HepG2 (cell line): ENCODE measurements at regions not wholly inside any gene's neighbourhood (a gene's known extent, or its start where the extent isn't known, plus 50 kb on each side); places are given as distances from the start of the nearest gene placed in this dataset.

ENCODE experiments used
- ATAC-seq: fragments of 200-7000 bp; cut with Tn5 transposase; 3 replicates; pipeline ENCODE4 v1.9.1; 2020; ENCODE audit warnings: mild to moderate bottlenecking, moderate library complexity
- BruUV-seq: library from RNA; stranded (reverse); fragments of 400-500 nt; replicated peaks from 2 replicates; lab custom pipeline; 2021; lab: Mats Ljungman, UMichigan
- CTCF ChIA-PET: fragments of 300-600 bp; formaldehyde crosslinking; extraction: SDS; loops from one replicate; lab custom pipeline; 2021; ENCODE audit warnings: low total read pairs, inconsistent platforms, low intra/inter-chr PET ratio; lab: Yijun Ruan, JAX
- POLR2A ChIA-PET: fragments of 350-600 bp; sonication (Branson Sonifier 250); formaldehyde crosslinking; loops from one replicate; lab custom pipeline; 2020; ENCODE audit warnings: antibody characterized with exemption, inconsistent platforms; lab: Yijun Ruan, JAX
- DNase-seq: peaks from one replicate; pipeline ENCODE4 v3.0.0-alpha.2; 2015; ENCODE audit warnings: low spot score
- FAIRE-seq: peaks from 3 replicates; lab custom pipeline; 2011; peaks lifted over from hg19 to GRCh38; lab: Jason Lieb, UNC
- H2AFZ ChIP-seq: one replicate; pipeline ENCODE4 v1.6.1; 2011; ENCODE audit warnings: low read length, inconsistent platforms
- H3K27ac ChIP-seq: fragments of 300-600 bp; 3 replicates; pipeline ENCODE4 v1.8.0; 2011; ENCODE audit warnings: mixed run types, mild to moderate bottlenecking, mixed read lengths, low read length, inconsistent platforms; ENCODE audit not compliant: insufficient read depth; ENCODE audit errors: extremely low read length
- H3K27me3 ChIP-seq, 2 experiments: fragments of 200-600 bp in 1 of 2; 2 replicates in 1 of 2; 3 replicates in 1 of 2; pipeline versions ENCODE4 v1.6.0 to v1.8.0; 2011; ENCODE audit warnings: low read length in 2 of 2, mild to moderate bottlenecking in 2 of 2, moderate library complexity in 2 of 2, inconsistent platforms in 1 of 2; ENCODE audit not compliant: insufficient read depth in 2 of 2, control insufficient read depth in 1 of 2
- H3K36me3 ChIP-seq, 2 experiments: fragments of 200-600 bp in 1 of 2; replicated peaks in 1 of 2; 2 replicates in 1 of 2; 3 replicates in 1 of 2; pipeline versions ENCODE4 v1.5.1 to v1.8.0; 2011; ENCODE audit warnings: low read length in 2 of 2, inconsistent platforms in 1 of 2; ENCODE audit not compliant: insufficient read depth in 2 of 2, control insufficient read depth in 1 of 2
- H3K4me1 ChIP-seq: 2 replicates; pipeline ENCODE4 v1.5.1; 2012; ENCODE audit warnings: low read length, inconsistent platforms; ENCODE audit not compliant: insufficient read depth
- H3K4me2 ChIP-seq: 2 replicates; pipeline ENCODE4 v1.6.0; 2011; ENCODE audit warnings: low read depth, low read length, inconsistent platforms
- H3K4me3 ChIP-seq, 3 experiments: fragments of 200-600 bp in 1 of 3; sonication (generic), shearing (Covaris generic) in 1 of 3; replicated peaks in 1 of 3; 2 replicates each; pipeline ENCODE4 v1.5.1; 2011 to 2016; ENCODE audit warnings: low read length in 3 of 3, inconsistent platforms in 2 of 3, low read depth in 2 of 3, mild to moderate bottlenecking in 2 of 3, control low read depth in 1 of 3, mixed read lengths in 1 of 3; ENCODE audit not compliant: insufficient read depth in 1 of 3
- H3K79me2 ChIP-seq: one replicate; pipeline ENCODE4 v1.6.1; 2011; ENCODE audit warnings: low read length, inconsistent platforms; ENCODE audit not compliant: insufficient read depth
- H3K9ac ChIP-seq: 2 replicates; pipeline ENCODE4 v1.6.0; 2011; ENCODE audit warnings: mild to moderate bottlenecking, low read depth, low read length, inconsistent platforms; ENCODE audit not compliant: insufficient read depth
- H3K9me3 ChIP-seq: 2 replicates; pipeline ENCODE4 v1.5.1; 2012; ENCODE audit warnings: mild to moderate bottlenecking, low read length
- H4K20me1 ChIP-seq: 2 replicates; pipeline ENCODE4 v1.6.0; 2011; ENCODE audit warnings: inconsistent platforms, mild to moderate bottlenecking, low read length, moderate library complexity; ENCODE audit not compliant: insufficient read depth
- ERF ChIP-seq: IDR thresholded peaks from 2 replicates; pipeline ENCODE4 v1.6.1; 2018; ENCODE audit warnings: missing biosample characterization, missing genetic modification reagents
- FOXA3 ChIP-seq: IDR thresholded peaks from 2 replicates; pipeline ENCODE4 v1.6.1; 2016; ENCODE audit warnings: missing genetic modification reagents, missing compliant biosample characterization
- FOXO1 ChIP-seq: sonication (generic); formaldehyde crosslinking; IDR thresholded peaks from 2 replicates; pipeline ENCODE4 v1.4.0; 2020; ENCODE audit warnings: missing genetic modification reagents
- HMG20B ChIP-seq: conservative IDR thresholded peaks from 2 replicates; pipeline ENCODE4 v1.6.1; 2016; ENCODE audit warnings: missing genetic modification reagents, missing compliant biosample characterization
- JUNB ChIP-seq: sonication (generic); formaldehyde crosslinking; IDR thresholded peaks from 2 replicates; pipeline ENCODE4 v1.8.0; 2022; ENCODE audit warnings: missing genetic modification reagents, mild to moderate bottlenecking, borderline replicate concordance
- KLF12 ChIP-seq: sonication (generic); formaldehyde crosslinking; IDR thresholded peaks from 2 replicates; pipeline ENCODE4 v1.4.0; 2020; ENCODE audit warnings: missing genetic modification reagents, borderline replicate concordance
- MZF1 ChIP-seq: sonication (generic); formaldehyde crosslinking; IDR thresholded peaks from 2 replicates; pipeline ENCODE4 v1.8.1; 2023; ENCODE audit warnings: mild to moderate bottlenecking, missing genetic modification reagents, borderline replicate concordance
- NRL ChIP-seq: sonication (generic); formaldehyde crosslinking; IDR thresholded peaks from 2 replicates; pipeline ENCODE4 v1.5.0; 2020; ENCODE audit warnings: missing genetic modification reagents, mild to moderate bottlenecking, moderate library complexity, borderline replicate concordance
- SAP130 ChIP-seq: IDR thresholded peaks from 2 replicates; pipeline ENCODE4 v1.6.1; 2016; ENCODE audit warnings: low read depth
- ZKSCAN1 ChIP-seq: fragments of 150-350 bp; IDR thresholded peaks from 2 replicates; pipeline ENCODE4 v1.6.1; 2014; ENCODE audit warnings: low read length
- ZNF563 ChIP-seq: sonication (generic); formaldehyde crosslinking; IDR thresholded peaks from 2 replicates; pipeline ENCODE4 v1.8.0; 2022; ENCODE audit warnings: mild to moderate bottlenecking, moderate library complexity, missing genetic modification reagents
- ZNF792 ChIP-seq: IDR thresholded peaks from 2 replicates; pipeline ENCODE4 v1.6.1; 2016
- WGBS: methylation state at CpG from one replicate; pipeline ENCODE4 v1.1.6; 2017; ENCODE audit warnings: low lambda C conversion rate; 5-methylcytosine and 5-hydroxymethylcytosine counted together
- in situ Hi-C: cut with HindIII; loops from 2 replicates; pipeline ENCODE4 v1.10.0; 2017; ENCODE audit warnings: low pct_unique_long_range_greater_than_20kb; ENCODE audit not compliant: extremely low pct_ligation_motif_present
- intact Hi-C: fragments of 100-400 bp; cut with micrococcal nuclease; formaldehyde crosslinking; loops from one replicate; pipeline ENCODE4 v1.10.0; 2022; ENCODE audit not compliant: unreplicated experiment
- TF ChIP-seq, protein P1 (sequence below): fragments of 450-650 bp; IDR thresholded peaks from 2 replicates; pipeline ENCODE4 v1.6.1; 2017
- TF ChIP-seq, protein P2 (sequence below): sonication (generic); formaldehyde crosslinking; IDR thresholded peaks from 2 replicates; pipeline ENCODE4 v1.8.1; 2022; ENCODE audit warnings: mild to moderate bottlenecking, missing genetic modification reagents
- TF ChIP-seq, protein P3 (sequence below): sonication (generic); formaldehyde crosslinking; IDR thresholded peaks from 2 replicates; pipeline ENCODE4 v1.4.0; 2020; ENCODE audit warnings: missing genetic modification reagents

DNA sequence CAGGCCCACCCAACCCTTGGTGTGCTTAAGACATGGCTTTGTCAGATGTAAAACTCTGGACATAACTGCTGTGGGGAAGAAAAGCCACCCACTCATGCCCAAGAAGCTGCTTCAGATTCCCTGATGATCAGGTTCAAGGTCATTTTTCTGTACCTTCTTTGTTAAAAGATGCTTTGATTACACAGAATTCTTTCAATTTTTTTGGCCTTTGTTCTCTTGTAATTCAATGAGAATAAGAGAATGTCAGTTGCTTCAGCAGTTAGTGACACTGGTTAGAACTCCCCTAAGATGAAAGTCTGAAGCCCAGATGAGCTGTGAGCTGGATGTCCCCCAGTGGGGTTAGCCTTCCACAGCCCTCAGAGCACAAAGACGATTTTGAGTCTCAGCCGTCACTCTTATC is 152.7 kb downstream of the CHRM3 start:
- Histone ChIP-seq H3K4me1 (no peaks in the 10 kb centered on the region), H3K4me3 (no peak overlapping the region), H2AFZ (no peak overlapping the region), H3K4me2 (no peak overlapping the region), H3K9me3 (peaks cover 72% of the 10 kb centered on the region), H3K27me3 (no peaks in the 10 kb centered on the region), H3K9ac (no peak overlapping the region), H3K36me3 (no peaks in the 10 kb centered on the region), H3K79me2 (no peaks in the 10 kb centered on the region), H4K20me1 (no peaks in the 10 kb centered on the region), H3K27ac (no peak overlapping the region)
- WGBS: 11% methylated on average over 2 of the region's 2 CpGs
- CTCF ChIA-PET: no interaction called here
- FAIRE-seq: no peak
- in situ Hi-C loops: no loop called here
- no peak for ATAC-seq
- TF ChIP-seq KLF12: no peak
- TF ChIP-seq, protein P1, sequence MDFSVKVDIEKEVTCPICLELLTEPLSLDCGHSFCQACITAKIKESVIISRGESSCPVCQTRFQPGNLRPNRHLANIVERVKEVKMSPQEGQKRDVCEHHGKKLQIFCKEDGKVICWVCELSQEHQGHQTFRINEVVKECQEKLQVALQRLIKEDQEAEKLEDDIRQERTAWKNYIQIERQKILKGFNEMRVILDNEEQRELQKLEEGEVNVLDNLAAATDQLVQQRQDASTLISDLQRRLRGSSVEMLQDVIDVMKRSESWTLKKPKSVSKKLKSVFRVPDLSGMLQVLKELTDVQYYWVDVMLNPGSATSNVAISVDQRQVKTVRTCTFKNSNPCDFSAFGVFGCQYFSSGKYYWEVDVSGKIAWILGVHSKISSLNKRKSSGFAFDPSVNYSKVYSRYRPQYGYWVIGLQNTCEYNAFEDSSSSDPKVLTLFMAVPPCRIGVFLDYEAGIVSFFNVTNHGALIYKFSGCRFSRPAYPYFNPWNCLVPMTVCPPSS: no peak
- TF ChIP-seq JUNB (CRISPR knock-in tag): no peak
- TF ChIP-seq SAP130 (CRISPR knock-in tag): no peak
- TF ChIP-seq MZF1 (CRISPR knock-in tag): no peak
- no peak for TF ChIP-seq FOXO1 (CRISPR knock-in tag)
- no peak for TF ChIP-seq HMG20B (CRISPR knock-in tag)
- no peak for TF ChIP-seq NRL
- TF ChIP-seq ERF (CRISPR knock-in tag): no peak
- TF ChIP-seq ZNF563 (CRISPR knock-in tag): no peak
- no TSS peak for BruUV-seq
- POLR2A ChIA-PET: no interaction called here
- intact Hi-C loops: no loop called here
- no peak for DNase-seq

DNA sequence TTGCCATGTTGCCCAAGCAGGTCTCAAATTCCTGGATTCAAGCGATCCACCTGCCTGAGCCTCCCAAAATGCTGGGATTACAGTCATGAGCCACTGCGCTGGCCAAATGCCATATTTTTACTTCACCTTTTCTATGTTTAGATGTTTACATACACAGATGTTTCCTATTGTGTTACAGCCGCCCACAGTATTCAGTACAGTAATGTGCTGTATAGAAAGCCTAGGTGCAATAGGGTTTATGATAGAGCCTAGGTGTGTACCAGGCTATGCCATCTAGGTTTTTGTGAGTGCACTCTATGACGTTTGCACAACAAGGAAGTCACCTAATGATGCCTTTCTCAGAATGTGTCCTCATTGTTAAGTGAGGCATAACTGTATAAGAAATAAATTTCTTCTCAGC is 153.4 kb downstream of the CHRM3 start:
- WGBS: 23% methylated on average over 4 of the region's 4 CpGs
- Histone ChIP-seq H3K4me2 (no peak overlapping the region), H3K4me1 (no peaks in the 10 kb centered on the region), H3K9me3 (peaks cover 74% of the 10 kb centered on the region), H3K79me2 (no peaks in the 10 kb centered on the region), H3K36me3 (no peaks in the 10 kb centered on the region), H2AFZ (no peak overlapping the region), H3K27ac (no peak overlapping the region), H3K4me3 (no peak overlapping the region), H3K27me3 (no peaks in the 10 kb centered on the region), H3K9ac (no peak overlapping the region), H4K20me1 (no peaks in the 10 kb centered on the region)
- ChIA-PET POLR2A (no interaction called here), CTCF (no interaction called here)
- ATAC-seq: no peak
- no peak for DNase-seq
- intact Hi-C loops (no loop called here), in situ Hi-C loops (no loop called here)
- no peak for FAIRE-seq
- BruUV-seq: no TSS peak
- TF ChIP-seq, protein P2, sequence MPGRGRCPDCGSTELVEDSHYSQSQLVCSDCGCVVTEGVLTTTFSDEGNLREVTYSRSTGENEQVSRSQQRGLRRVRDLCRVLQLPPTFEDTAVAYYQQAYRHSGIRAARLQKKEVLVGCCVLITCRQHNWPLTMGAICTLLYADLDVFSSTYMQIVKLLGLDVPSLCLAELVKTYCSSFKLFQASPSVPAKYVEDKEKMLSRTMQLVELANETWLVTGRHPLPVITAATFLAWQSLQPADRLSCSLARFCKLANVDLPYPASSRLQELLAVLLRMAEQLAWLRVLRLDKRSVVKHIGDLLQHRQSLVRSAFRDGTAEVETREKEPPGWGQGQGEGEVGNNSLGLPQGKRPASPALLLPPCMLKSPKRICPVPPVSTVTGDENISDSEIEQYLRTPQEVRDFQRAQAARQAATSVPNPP (CRISPR knock-in tag): no peak
- TF ChIP-seq, protein P3, sequence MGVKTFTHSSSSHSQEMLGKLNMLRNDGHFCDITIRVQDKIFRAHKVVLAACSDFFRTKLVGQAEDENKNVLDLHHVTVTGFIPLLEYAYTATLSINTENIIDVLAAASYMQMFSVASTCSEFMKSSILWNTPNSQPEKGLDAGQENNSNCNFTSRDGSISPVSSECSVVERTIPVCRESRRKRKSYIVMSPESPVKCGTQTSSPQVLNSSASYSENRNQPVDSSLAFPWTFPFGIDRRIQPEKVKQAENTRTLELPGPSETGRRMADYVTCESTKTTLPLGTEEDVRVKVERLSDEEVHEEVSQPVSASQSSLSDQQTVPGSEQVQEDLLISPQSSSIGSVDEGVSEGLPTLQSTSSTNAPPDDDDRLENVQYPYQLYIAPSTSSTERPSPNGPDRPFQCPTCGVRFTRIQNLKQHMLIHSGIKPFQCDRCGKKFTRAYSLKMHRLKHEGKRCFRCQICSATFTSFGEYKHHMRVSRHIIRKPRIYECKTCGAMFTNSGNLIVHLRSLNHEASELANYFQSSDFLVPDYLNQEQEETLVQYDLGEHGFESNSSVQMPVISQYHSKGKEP (CRISPR knock-in tag): no peak
- TF ChIP-seq FOXA3 (CRISPR knock-in tag) (no peak), ZKSCAN1 (no peak), ZNF792 (CRISPR knock-in tag) (no peak)
